ENCODE measurements at regions not wholly inside any gene's neighbourhood (a gene's known extent, or its start where the extent isn't known, plus 50 kb on each side); places are given as distances from the start of the nearest gene placed in this dataset.

DNA sequence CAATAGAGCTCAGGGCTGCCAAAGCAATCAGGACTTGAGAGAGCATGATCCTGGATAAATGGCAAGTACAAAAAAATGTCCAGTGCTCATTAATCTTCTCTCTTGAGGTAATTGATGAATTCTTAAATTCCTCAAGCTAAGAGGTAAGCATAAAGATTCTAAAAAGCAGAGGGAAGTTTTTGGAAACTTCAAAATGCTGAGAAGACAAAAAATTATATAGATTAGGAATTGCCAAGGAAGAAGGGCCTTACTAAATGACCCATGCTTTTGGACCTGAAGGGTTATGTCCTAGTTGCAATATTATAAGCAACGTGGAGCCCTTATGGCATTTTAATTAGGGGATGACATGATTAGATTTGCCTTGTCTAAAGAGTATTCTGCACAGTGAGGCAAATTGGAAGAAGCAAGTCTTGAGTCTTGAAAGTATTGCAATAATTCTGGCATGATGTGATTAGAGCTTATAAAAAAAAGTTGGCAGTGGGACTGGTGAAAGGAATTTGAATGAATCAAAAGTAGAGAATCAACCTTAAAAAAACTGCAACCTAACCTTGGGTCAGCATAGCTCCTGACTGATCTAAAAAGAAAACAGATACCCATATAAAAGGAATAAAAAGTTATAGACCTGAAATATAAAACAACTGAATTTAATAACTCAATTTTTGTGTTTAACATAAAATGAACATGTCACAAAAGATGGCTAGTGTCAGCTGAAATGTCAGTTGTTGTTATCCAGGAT is 323.8 kb upstream of the ARRDC3 start:
- H3K4me3 ChIP-seq (ENCODE audit: low read depth, low read length), result no peak overlapping the region
- TF ChIP-seq, protein P1, sequence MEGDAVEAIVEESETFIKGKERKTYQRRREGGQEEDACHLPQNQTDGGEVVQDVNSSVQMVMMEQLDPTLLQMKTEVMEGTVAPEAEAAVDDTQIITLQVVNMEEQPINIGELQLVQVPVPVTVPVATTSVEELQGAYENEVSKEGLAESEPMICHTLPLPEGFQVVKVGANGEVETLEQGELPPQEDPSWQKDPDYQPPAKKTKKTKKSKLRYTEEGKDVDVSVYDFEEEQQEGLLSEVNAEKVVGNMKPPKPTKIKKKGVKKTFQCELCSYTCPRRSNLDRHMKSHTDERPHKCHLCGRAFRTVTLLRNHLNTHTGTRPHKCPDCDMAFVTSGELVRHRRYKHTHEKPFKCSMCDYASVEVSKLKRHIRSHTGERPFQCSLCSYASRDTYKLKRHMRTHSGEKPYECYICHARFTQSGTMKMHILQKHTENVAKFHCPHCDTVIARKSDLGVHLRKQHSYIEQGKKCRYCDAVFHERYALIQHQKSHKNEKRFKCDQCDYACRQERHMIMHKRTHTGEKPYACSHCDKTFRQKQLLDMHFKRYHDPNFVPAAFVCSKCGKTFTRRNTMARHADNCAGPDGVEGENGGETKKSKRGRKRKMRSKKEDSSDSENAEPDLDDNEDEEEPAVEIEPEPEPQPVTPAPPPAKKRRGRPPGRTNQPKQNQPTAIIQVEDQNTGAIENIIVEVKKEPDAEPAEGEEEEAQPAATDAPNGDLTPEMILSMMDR (IDR thresholded peaks at IDR 0.05; ENCODE audit: low read depth, low read length), result no peak

DNA sequence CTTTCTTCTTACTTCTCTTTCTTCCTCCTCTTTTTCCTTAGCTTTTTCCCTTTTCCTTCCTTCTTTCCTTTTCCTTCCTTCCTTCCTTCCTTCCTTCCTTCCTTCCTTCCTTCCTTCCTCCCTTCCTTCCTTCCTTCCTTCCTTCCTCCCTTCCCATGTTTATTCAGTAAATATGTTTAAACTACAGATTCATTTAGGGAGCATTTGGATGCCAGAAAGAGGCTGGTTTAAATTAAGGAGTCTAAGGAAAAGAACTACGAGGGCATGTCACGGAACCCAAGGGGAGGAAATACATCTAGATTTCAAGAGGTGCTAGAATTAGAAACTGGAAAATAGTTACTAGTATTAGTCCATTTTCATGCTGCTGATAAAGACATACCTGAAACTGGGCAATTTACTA is 320.0 kb upstream of the ARRDC3 start:
- TF ChIP-seq, protein P1 (IDR thresholded peaks at IDR 0.05; ENCODE audit: low read depth, low read length), result no peak
- H3K4me3 ChIP-seq (ENCODE audit: low read depth, low read length), result no peak overlapping the region

DNA sequence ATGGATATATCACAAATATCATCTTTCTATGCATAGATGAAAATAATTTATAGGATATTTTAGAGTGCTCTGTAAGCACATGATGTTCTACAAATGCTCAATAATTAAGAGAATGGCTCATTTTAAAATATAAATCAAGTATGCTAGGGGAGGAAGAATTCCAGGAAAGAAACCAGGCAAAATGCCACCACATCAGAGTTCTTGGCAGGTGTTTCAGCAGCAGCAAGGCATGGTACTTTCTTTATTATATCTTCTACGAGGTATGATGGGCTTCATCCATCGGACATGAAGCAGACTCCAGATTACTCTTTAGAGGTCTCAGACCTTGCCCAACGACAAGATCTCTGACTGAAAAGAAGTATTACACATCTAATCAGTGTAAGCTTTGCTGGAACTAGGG is 316.3 kb upstream of the ARRDC3 start:
- H3K4me3 ChIP-seq (ENCODE audit: low read depth, low read length), result no peak overlapping the region
- TF ChIP-seq, protein P1 (IDR thresholded peaks at IDR 0.05; ENCODE audit: low read depth, low read length), result no peak

DNA sequence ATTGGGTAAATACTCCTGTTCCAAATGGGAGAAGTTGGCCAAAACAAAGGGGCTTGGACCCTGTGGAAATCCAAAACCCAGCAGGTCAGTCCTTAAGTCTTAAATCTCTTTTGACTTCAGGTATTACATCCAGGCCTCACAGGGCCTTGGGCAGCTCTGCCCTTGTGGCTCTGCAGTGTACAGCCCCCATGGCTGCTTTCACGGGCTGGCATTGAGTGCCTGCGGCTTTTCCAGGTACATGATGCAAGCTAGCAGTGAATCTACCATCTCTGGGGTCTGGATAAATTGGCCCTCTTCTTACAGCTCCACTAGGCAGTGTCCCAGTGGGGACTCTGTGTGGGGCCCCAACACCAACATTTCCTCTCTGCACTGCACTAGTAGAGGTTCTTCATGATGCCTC is 308.5 kb upstream of the ARRDC3 start:
- H3K4me3 ChIP-seq (ENCODE audit: low read depth, low read length), result no peak overlapping the region
- TF ChIP-seq, protein P1 (IDR thresholded peaks at IDR 0.05; ENCODE audit: low read depth, low read length), result no peak

DNA sequence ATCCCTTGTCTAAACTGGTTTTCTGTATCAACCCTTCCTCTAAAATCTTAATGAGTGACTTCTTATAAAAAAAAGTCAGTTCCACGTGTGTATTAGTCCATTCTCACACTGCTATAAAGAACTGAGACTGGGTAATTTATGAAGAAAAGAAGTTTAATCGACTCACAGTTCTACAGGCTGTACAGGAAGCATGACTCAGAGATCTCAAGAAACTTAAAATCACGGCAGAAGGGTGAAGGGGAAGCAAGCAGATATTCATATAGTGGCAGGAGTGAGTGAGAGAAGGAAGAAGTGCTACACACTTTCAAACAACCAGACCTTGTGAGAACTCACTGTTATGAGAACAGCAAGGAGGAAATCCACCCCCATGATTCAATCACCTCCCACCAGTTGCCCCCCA is 307.8 kb upstream of the ARRDC3 start:
- H3K4me3 ChIP-seq (ENCODE audit: low read depth, low read length), result no peak overlapping the region

DNA sequence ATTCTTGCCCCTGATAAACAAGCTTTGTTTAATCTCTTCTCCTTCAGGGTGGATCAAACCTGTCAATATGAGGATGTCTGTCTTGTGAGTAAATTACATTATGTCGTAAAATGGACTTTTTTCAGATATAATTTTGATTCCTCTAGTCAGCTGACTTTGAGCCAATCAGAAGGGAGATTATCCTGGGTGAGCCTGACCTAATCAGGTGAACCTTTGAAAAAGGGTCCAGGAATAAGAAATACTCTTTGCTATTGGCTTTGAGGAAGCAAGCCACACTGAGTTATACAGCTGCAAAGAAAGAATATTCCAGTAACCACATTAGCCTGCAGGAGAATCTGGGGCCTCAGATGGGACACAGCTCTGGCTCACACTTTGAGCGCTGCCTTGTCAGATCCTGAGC is 304.3 kb upstream of the ARRDC3 start:
- TF ChIP-seq, protein P1 (IDR thresholded peaks at IDR 0.05; ENCODE audit: low read depth, low read length), result no peak
- no peak overlapping the region for H3K4me3 ChIP-seq (ENCODE audit: low read depth, low read length)

More for the DNA sequence above, 307.8 kb upstream of the ARRDC3 start:
- TF ChIP-seq, protein P1 (IDR thresholded peaks at IDR 0.05; ENCODE audit: low read depth, low read length), result no peak

DNA sequence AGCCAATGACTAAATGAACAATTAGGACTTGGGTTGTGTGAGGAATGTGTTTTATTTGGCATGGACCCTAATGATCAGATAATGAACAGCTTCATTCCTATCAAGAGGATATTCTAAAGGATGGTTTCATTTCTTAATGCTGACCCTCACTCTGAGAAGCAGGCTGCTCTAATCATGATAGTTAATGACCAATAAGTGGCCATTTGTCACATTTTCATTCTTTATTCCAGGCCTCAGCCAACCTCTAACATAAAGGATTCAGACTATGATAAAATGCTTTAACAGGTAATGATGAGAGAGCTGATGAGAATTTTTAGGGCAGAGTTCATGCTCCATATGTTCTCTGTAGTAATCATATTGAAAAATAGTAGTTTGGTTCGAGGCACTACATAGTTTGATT is 301.5 kb upstream of the ARRDC3 start:
- TF ChIP-seq, protein P1 (IDR thresholded peaks at IDR 0.05; ENCODE audit: low read depth, low read length), result no peak
- H3K4me3 ChIP-seq (ENCODE audit: low read depth, low read length), result no peak overlapping the region

Measured in WI38 (cell line).